ENCODE measurements at regions not wholly inside any gene's neighbourhood (a gene's known extent, or its start where the extent isn't known, plus 50 kb on each side); places are given as distances from the start of the nearest gene placed in this dataset.
"Not testable (repeated sequence)": the region's sequence is repeated elsewhere in the genome, so short reads cannot be mapped to it uniquely, and the experiment has no call there.

- H3K4me3 ChIP-seq; H3K27me3 ChIP-seq; DNase-seq (ENCODE audit: low spot score in 2 of 2); H3K36me3 ChIP-seq; H3K9me3 ChIP-seq; H3K27ac ChIP-seq; H3K4me1 ChIP-seq: not testable (repeated sequence)
- no CpG with 5 or more reads among the region's 33 CpGs for WGBS
Measured at GRCh38 chr21:5013455-5014304, 5507.7 kb upstream of the TPTE start.

GRCh38 chr21:5015187-5015586 is 5506.2 kb upstream of the TPTE start:
- not testable (repeated sequence) for H3K36me3 ChIP-seq; H3K9me3 ChIP-seq; H3K4me3 ChIP-seq; H3K27ac ChIP-seq; DNase-seq (ENCODE audit: low spot score in 2 of 2); H3K4me1 ChIP-seq; H3K27me3 ChIP-seq
- no CpG with 5 or more reads among the region's 17 CpGs for WGBS

- H3K9me3 ChIP-seq; H3K27ac ChIP-seq; H3K4me3 ChIP-seq; H3K36me3 ChIP-seq; DNase-seq (ENCODE audit: low spot score in 2 of 2); H3K4me1 ChIP-seq; H3K27me3 ChIP-seq: not testable (repeated sequence)
- WGBS = no CpG with 5 or more reads among the region's 15 CpGs
Measured at GRCh38 chr21:5019120-5019519, 5502.3 kb upstream of the TPTE start.

- no CpG with 5 or more reads among the region's 27 CpGs for WGBS
Measured at GRCh38 chr21:5021815-5022214, 5499.6 kb upstream of the TPTE start.

GRCh38 chr21:5022254-5022653 is 5499.1 kb upstream of the TPTE start:
- not testable (repeated sequence) for H3K27ac ChIP-seq, H3K9me3 ChIP-seq

More at GRCh38 chr21:5021815-5022214, 5499.6 kb upstream of the TPTE start:
- not testable (repeated sequence) for H3K9me3 ChIP-seq; H3K27me3 ChIP-seq; H3K4me1 ChIP-seq; H3K36me3 ChIP-seq; DNase-seq (ENCODE audit: low spot score in 2 of 2); H3K27ac ChIP-seq; H3K4me3 ChIP-seq

GRCh38 chr21:5022748-5023147 is 5498.6 kb upstream of the TPTE start:
- not testable (repeated sequence) for H3K4me3 ChIP-seq; H3K36me3 ChIP-seq; H3K27ac ChIP-seq; H3K9me3 ChIP-seq; H3K4me1 ChIP-seq; H3K27me3 ChIP-seq; DNase-seq (ENCODE audit: low spot score in 2 of 2)
- no CpG with 5 or more reads among the region's 45 CpGs for WGBS

More at GRCh38 chr21:5022254-5022653, 5499.1 kb upstream of the TPTE start:
- not testable (repeated sequence) for H3K4me3 ChIP-seq; DNase-seq (ENCODE audit: low spot score in 2 of 2); H3K27me3 ChIP-seq; H3K36me3 ChIP-seq; H3K4me1 ChIP-seq
- WGBS = no CpG with 5 or more reads among the region's 52 CpGs

- H3K27ac ChIP-seq, H3K9me3 ChIP-seq: not testable (repeated sequence)
- no CpG with 5 or more reads among the region's 14 CpGs for WGBS
Measured at GRCh38 chr21:5035147-5035546, 5486.2 kb upstream of the TPTE start.

GRCh38 chr21:5035587-5035986 is 5485.8 kb upstream of the TPTE start:
- not testable (repeated sequence) for DNase-seq (ENCODE audit: low spot score in 2 of 2); H3K27ac ChIP-seq; H3K9me3 ChIP-seq; H3K27me3 ChIP-seq; H3K4me1 ChIP-seq; H3K36me3 ChIP-seq; H3K4me3 ChIP-seq
- no CpG with 5 or more reads among the region's 9 CpGs for WGBS

More at GRCh38 chr21:5035147-5035546, 5486.2 kb upstream of the TPTE start:
- not testable (repeated sequence) for DNase-seq (ENCODE audit: low spot score in 2 of 2); H3K27me3 ChIP-seq; H3K4me3 ChIP-seq; H3K4me1 ChIP-seq; H3K36me3 ChIP-seq

- not testable (repeated sequence) for H3K36me3 ChIP-seq; H3K4me1 ChIP-seq; H3K9me3 ChIP-seq; H3K27ac ChIP-seq; H3K27me3 ChIP-seq; DNase-seq (ENCODE audit: low spot score in 2 of 2); H3K4me3 ChIP-seq
- no CpG with 5 or more reads among the region's 15 CpGs for WGBS
Measured at GRCh38 chr21:5037606-5038331, 5483.6 kb upstream of the TPTE start.

GRCh38 chr21:5039926-5040325 is 5481.5 kb upstream of the TPTE start:
- WGBS = no CpG with 5 or more reads among the region's 5 CpGs
- H3K4me3 ChIP-seq; H3K4me1 ChIP-seq; H3K27ac ChIP-seq; DNase-seq (ENCODE audit: low spot score in 2 of 2); H3K36me3 ChIP-seq; H3K27me3 ChIP-seq; H3K9me3 ChIP-seq: not testable (repeated sequence)

- DNase-seq (ENCODE audit: low spot score in 2 of 2); H3K27me3 ChIP-seq; H3K4me3 ChIP-seq; H3K36me3 ChIP-seq; H3K27ac ChIP-seq; H3K9me3 ChIP-seq; H3K4me1 ChIP-seq: not testable (repeated sequence)
- WGBS = no CpG with 5 or more reads among the region's 17 CpGs
Measured at GRCh38 chr21:5042583-5042982, 5478.8 kb upstream of the TPTE start.

GRCh38 chr21:5044812-5045211 is 5476.6 kb upstream of the TPTE start:
- not testable (repeated sequence) for H3K36me3 ChIP-seq; H3K9me3 ChIP-seq; H3K27ac ChIP-seq; H3K4me1 ChIP-seq; H3K27me3 ChIP-seq; H3K4me3 ChIP-seq; DNase-seq (ENCODE audit: low spot score in 2 of 2)
- no CpG with 5 or more reads among the region's 7 CpGs for WGBS

GRCh38 chr21:5051303-5052018 is 5469.9 kb upstream of the TPTE start:
- not testable (repeated sequence) for H3K9me3 ChIP-seq; H3K4me1 ChIP-seq; H3K27ac ChIP-seq; DNase-seq (ENCODE audit: low spot score in 2 of 2); H3K4me3 ChIP-seq; H3K27me3 ChIP-seq; H3K36me3 ChIP-seq
- 89% methylated on average over 3 of the region's 5 CpGs for WGBS

Data from suprapubic skin (tissue), 4 donors.